DND-41 (cell line): ENCODE measurements at regions not wholly inside any gene's neighbourhood (a gene's known extent, or its start where the extent isn't known, plus 50 kb on each side); places are given as distances from the start of the nearest gene placed in this dataset.
"Not testable (repeated sequence)": the region's sequence is repeated elsewhere in the genome, so short reads cannot be mapped to it uniquely, and the experiment has no call there.

ENCODE experiments used
- EZH2 ChIP-seq: IDR thresholded peaks from 3 replicates; pipeline ENCODE4 v1.6.1; 2012; ENCODE audit warnings: borderline replicate concordance, low read depth, mild to moderate bottlenecking, moderate library complexity, low read length, inconsistent platforms; ENCODE audit not compliant: severe bottlenecking
- TF ChIP-seq, protein P1 (sequence below): IDR thresholded peaks from 2 replicates; pipeline ENCODE4 v1.5.1; 2012; ENCODE audit warnings: borderline replicate concordance, low read length, moderate library complexity, mild to moderate bottlenecking; ENCODE audit not compliant: poor library complexity, severe bottlenecking; ENCODE audit errors: extremely low read depth

GRCh38 chr4:9537101-9537500 is 92.9 kb downstream of the DEFB131A start:
- not testable (repeated sequence) for TF ChIP-seq EZH2
- TF ChIP-seq, protein P1, sequence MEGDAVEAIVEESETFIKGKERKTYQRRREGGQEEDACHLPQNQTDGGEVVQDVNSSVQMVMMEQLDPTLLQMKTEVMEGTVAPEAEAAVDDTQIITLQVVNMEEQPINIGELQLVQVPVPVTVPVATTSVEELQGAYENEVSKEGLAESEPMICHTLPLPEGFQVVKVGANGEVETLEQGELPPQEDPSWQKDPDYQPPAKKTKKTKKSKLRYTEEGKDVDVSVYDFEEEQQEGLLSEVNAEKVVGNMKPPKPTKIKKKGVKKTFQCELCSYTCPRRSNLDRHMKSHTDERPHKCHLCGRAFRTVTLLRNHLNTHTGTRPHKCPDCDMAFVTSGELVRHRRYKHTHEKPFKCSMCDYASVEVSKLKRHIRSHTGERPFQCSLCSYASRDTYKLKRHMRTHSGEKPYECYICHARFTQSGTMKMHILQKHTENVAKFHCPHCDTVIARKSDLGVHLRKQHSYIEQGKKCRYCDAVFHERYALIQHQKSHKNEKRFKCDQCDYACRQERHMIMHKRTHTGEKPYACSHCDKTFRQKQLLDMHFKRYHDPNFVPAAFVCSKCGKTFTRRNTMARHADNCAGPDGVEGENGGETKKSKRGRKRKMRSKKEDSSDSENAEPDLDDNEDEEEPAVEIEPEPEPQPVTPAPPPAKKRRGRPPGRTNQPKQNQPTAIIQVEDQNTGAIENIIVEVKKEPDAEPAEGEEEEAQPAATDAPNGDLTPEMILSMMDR = not testable (repeated sequence)
